A549 (cell line): ENCODE measurements at regions not wholly inside any gene's neighbourhood (a gene's known extent, or its start where the extent isn't known, plus 50 kb on each side); places are given as distances from the start of the nearest gene placed in this dataset.

Experiments
- ATAC-seq, 2 experiments: fragments of 200-7000 bp in 1 of 2; fragments of >200 bp in 1 of 2; cut with Nextera tagmentation in 1 of 2; cut with Tn5 transposase in 1 of 2; 3 replicates each; pipeline versions ENCODE4 v1.8.0 to v1.9.1; 2018 to 2020; ENCODE audit warnings: mild to moderate bottlenecking in 1 of 2, moderate library complexity in 1 of 2
- CTCF ChIA-PET: fragments of 300-600 bp; sonication (Branson Sonifier 250); formaldehyde crosslinking; extraction: SDS; loops from one replicate; lab custom pipeline; 2021; ENCODE audit warnings: antibody characterized with exemption, inconsistent platforms; lab: Yijun Ruan, JAX
- POLR2A ChIA-PET: fragments of 350-600 bp; formaldehyde crosslinking; extraction: SDS; loops from one replicate; lab custom pipeline; 2021; ENCODE audit warnings: antibody characterized with exemption, inconsistent platforms; lab: Yijun Ruan, JAX
- DNase-seq, 2 experiments: peaks; one replicate each; pipeline versions ENCODE4 v3.0.0 to v3.0.0-alpha.2; 2011 to 2016; ENCODE audit warnings: low read depth in 1 of 2, low spot score in 1 of 2
- FAIRE-seq: peaks from 2 replicates; lab custom pipeline; 2011; peaks lifted over from hg19 to GRCh38; lab: Jason Lieb, UNC
- H3K27ac ChIP-seq, 2 experiments: fragments of >200 bp; sonication (Bioruptor Twin); formaldehyde crosslinking; 3 replicates each; pipeline ENCODE4 v1.5.1; 2016 to 2017
- H3K4me1 ChIP-seq: fragments of >200 bp; sonication (Bioruptor Twin); formaldehyde crosslinking; 3 replicates; pipeline ENCODE4 v1.6.1; 2016
- H3K4me2 ChIP-seq: fragments of >200 bp; sonication (Bioruptor Twin); formaldehyde crosslinking; 3 replicates; pipeline ENCODE4 v1.6.1; 2016
- H3K4me3 ChIP-seq: fragments of >200 bp; sonication (Bioruptor Twin); formaldehyde crosslinking; 3 replicates; pipeline ENCODE4 v1.5.1; 2016
- H3K9me3 ChIP-seq: fragments of >200 bp; sonication (Bioruptor Twin); formaldehyde crosslinking; 3 replicates; pipeline ENCODE4 v1.6.1; 2016
- CBX2 ChIP-seq: fragments of 200-600 bp; sonication (generic); IDR thresholded peaks from 2 replicates; pipeline ENCODE4 v1.6.1; 2016; ENCODE audit warnings: low read depth, mild to moderate bottlenecking, borderline replicate concordance
- CBX8 ChIP-seq: fragments of 200-600 bp; sonication (generic); IDR thresholded peaks from 2 replicates; pipeline ENCODE4 v1.6.1; 2016
- CEBPB ChIP-seq, 2 experiments: fragments of >200 bp in 1 of 2; sonication (Bioruptor Twin) in 1 of 2; formaldehyde crosslinking in 1 of 2; IDR thresholded peaks; 2 replicates each; pipeline ENCODE4 v1.6.1; 2012 to 2016
- EP300 ChIP-seq, 2 experiments: fragments of >200 bp; sonication (Bioruptor Twin); formaldehyde crosslinking; IDR thresholded peaks; 2 replicates in 1 of 2; 3 replicates in 1 of 2; pipeline ENCODE4 v1.6.1; 2016 to 2017
- FOSL2 ChIP-seq, 2 experiments: fragments of 450-650 bp in 1 of 2; fragments of >200 bp in 1 of 2; sonication (Bioruptor Twin) in 1 of 2; formaldehyde crosslinking; IDR thresholded peaks; 2 replicates each; pipeline versions ENCODE4 v1.5.0 to v1.6.1; 2016 to 2020; ENCODE audit warnings: mild to moderate bottlenecking in 1 of 2, moderate library complexity in 1 of 2
- HOXA7 ChIP-seq: fragments of 250-450 bp; sonication (Bioruptor Pico); IDR thresholded peaks from 2 replicates; pipeline ENCODE4 v1.5.0; 2020; ENCODE audit warnings: mild to moderate bottlenecking, moderate library complexity
- HOXB5 ChIP-seq: fragments of 250-450 bp; sonication (Bioruptor Pico); IDR thresholded peaks from 2 replicates; pipeline ENCODE4 v1.5.0; 2020; ENCODE audit warnings: mild to moderate bottlenecking, moderate library complexity
- JUNB ChIP-seq: fragments of >200 bp; sonication (Bioruptor Twin); formaldehyde crosslinking; IDR thresholded peaks from 2 replicates; pipeline ENCODE4 v1.6.1; 2016
- KDM5A ChIP-seq: fragments of 200-600 bp; sonication (generic); IDR thresholded peaks from 2 replicates; pipeline ENCODE4 v1.6.1; 2016; ENCODE audit warnings: antibody characterized with exemption, mild to moderate bottlenecking
- MAZ ChIP-seq: fragments of 150-350 bp; IDR thresholded peaks from 2 replicates; pipeline ENCODE4 v1.6.1; 2014; ENCODE audit warnings: antibody characterized with exemption, low read depth, low read length, borderline replicate concordance
- SMC3 ChIP-seq: fragments of >200 bp; sonication (Bioruptor Twin); formaldehyde crosslinking; IDR thresholded peaks from 3 replicates; pipeline ENCODE4 v1.6.1; 2018; ENCODE audit warnings: inconsistent platforms
- SREBF2 ChIP-seq: fragments of 450-650 bp; IDR thresholded peaks from 2 replicates; pipeline ENCODE4 v1.6.1; 2014; ENCODE audit warnings: mild to moderate bottlenecking, moderate library complexity
- TFCP2L1 ChIP-seq: fragments of 250-450 bp; sonication (Bioruptor Pico); IDR thresholded peaks from 2 replicates; pipeline ENCODE4 v1.5.0; 2021; ENCODE audit warnings: mild to moderate bottlenecking
- TP53 ChIP-seq: fragments of 250-450 bp; sonication (Bioruptor Pico); IDR thresholded peaks from 2 replicates; pipeline ENCODE4 v1.5.0; 2021; ENCODE audit warnings: mild to moderate bottlenecking, moderate library complexity
- ZNF302 ChIP-seq: fragments of 250-450 bp; sonication (Bioruptor Pico); IDR thresholded peaks from 2 replicates; pipeline ENCODE4 v1.9.0; 2021; ENCODE audit warnings: inconsistent platforms, mild to moderate bottlenecking, moderate library complexity
- WGBS: methylation state at CpG from one replicate; pipeline ENCODE4 v1.1.6; 2017; ENCODE audit errors: missing lambda C conversion rate; 5-methylcytosine and 5-hydroxymethylcytosine counted together
- TF ChIP-seq, protein P1 (sequence below): fragments of 450-650 bp; IDR thresholded peaks from 2 replicates; pipeline ENCODE4 v1.6.1; 2014; ENCODE audit warnings: antibody characterized with exemption
- TF ChIP-seq, protein P2 (sequence below): IDR thresholded peaks from 2 replicates; pipeline ENCODE4 v1.6.1; 2012; ENCODE audit warnings: low read depth, borderline replicate concordance
- TF ChIP-seq, protein P3 (sequence below): fragments of 200-600 bp; sonication (generic); IDR thresholded peaks from 2 replicates; pipeline ENCODE4 v1.6.1; 2016; ENCODE audit warnings: antibody characterized with exemption, mild to moderate bottlenecking, moderate library complexity
- TF ChIP-seq, protein P4 (sequence below): fragments of 250-450 bp; sonication (Bioruptor Pico); IDR thresholded peaks from 2 replicates; pipeline ENCODE4 v1.5.0; 2021; ENCODE audit warnings: mild to moderate bottlenecking, moderate library complexity, borderline replicate concordance
- TF ChIP-seq, protein P5 (sequence below): fragments of 250-450 bp; sonication (Bioruptor Pico); IDR thresholded peaks from 2 replicates; pipeline ENCODE4 v1.5.0; 2020; ENCODE audit warnings: low read depth, mild to moderate bottlenecking, moderate library complexity

DNA sequence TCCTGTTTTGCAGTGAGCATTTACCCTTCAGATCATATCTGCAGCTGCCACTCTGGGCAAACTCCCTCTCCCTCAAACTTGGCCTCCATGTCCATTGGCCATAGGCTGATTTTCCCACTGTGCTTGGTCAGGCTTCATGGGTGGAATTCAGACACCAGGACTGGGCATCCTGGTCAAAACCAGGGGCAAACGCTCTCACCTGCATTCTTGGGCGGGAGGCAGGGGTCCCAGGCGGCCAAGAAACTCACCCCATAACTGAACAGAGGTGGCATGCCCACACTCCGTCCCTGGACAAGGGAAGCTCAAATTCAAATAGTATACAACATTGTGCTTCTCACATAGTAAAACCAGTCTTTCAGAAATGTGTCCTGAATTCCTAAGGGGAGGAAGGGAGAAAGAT lies 81.1 kb upstream of the ZNF648 start:
- no peak overlapping the region for H3K4me3 ChIP-seq
- FAIRE-seq = no peak
- CTCF ChIA-PET = interaction anchor here (0.6 to 7.1 kb wide), 58 partner anchors 10 to 1247 kb away, joined by 3 to 128 read pairs (median 4); partner anchors contain the start of gene GLUL
- TF ChIP-seq, protein P1, sequence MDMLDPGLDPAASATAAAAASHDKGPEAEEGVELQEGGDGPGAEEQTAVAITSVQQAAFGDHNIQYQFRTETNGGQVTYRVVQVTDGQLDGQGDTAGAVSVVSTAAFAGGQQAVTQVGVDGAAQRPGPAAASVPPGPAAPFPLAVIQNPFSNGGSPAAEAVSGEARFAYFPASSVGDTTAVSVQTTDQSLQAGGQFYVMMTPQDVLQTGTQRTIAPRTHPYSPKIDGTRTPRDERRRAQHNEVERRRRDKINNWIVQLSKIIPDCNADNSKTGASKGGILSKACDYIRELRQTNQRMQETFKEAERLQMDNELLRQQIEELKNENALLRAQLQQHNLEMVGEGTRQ = no peak
- TF ChIP-seq CEBPB (IDR thresholded peaks at IDR 0.05) = no peak
- no peak for TF ChIP-seq CBX8
- TF ChIP-seq JUNB = no peak
- TF ChIP-seq HOXB5 (CRISPR knock-in tag) = no peak
- no peaks in the 10 kb centered on the region for H3K4me1 ChIP-seq
- no peak for ATAC-seq
- no peaks in the 10 kb centered on the region for H3K9me3 ChIP-seq
- H3K27ac ChIP-seq = no peak overlapping the region
- no peak overlapping the region for H3K4me2 ChIP-seq
- 25% methylated on average over 4 of the region's 4 CpGs for WGBS
- DNase-seq = no peak
- POLR2A ChIA-PET = interaction anchor here (1.0 kb wide), 1 partner anchor 254 kb away, joined by 13 read pairs; no protein-coding TSS in a partner anchor

DNA sequence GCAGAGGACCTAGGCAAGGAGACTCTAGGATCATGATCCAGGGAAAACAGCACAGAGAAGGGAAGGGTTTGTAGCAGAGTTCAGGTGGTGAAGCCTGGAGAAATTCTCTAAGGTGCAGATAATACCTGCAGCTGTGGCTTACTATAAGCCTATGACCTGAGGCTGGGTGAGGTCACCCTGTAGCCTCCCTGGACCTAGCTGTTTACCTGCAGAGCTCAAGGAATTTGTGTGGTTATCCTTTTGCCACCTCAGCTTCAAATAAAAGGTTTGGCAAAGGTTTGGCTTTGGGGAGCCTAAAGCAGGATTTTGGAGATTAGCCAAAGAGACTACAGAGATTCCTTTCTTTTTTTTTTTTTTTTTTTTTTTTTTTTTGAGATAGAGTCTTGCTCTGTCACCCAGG lies 79.5 kb upstream of the ZNF648 start:
- DNase-seq (no peak), ATAC-seq (no peak), FAIRE-seq (no peak)
- POLR2A ChIA-PET = no interaction called here
- no peaks in the 10 kb centered on the region for H3K4me1 ChIP-seq
- CTCF ChIA-PET = interaction anchor here (1.5 to 7.1 kb wide), 3 partner anchors 10 to 254 kb away, joined by 3 to 128 read pairs (median 64); partner anchors contain the start of gene GLUL
- H3K4me3 ChIP-seq = no peak overlapping the region
- H3K4me2 ChIP-seq = no peak overlapping the region
- H3K9me3 ChIP-seq = no peaks in the 10 kb centered on the region
- H3K27ac ChIP-seq = no peak overlapping the region
- TF ChIP-seq SREBF2 = no peak
- TF ChIP-seq ZNF302 (CRISPR knock-in tag) = no peak
- TF ChIP-seq, protein P2, sequence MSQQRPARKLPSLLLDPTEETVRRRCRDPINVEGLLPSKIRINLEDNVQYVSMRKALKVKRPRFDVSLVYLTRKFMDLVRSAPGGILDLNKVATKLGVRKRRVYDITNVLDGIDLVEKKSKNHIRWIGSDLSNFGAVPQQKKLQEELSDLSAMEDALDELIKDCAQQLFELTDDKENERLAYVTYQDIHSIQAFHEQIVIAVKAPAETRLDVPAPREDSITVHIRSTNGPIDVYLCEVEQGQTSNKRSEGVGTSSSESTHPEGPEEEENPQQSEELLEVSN = no peak
- TF ChIP-seq, protein P1 = no peak
- TF ChIP-seq, protein P3, sequence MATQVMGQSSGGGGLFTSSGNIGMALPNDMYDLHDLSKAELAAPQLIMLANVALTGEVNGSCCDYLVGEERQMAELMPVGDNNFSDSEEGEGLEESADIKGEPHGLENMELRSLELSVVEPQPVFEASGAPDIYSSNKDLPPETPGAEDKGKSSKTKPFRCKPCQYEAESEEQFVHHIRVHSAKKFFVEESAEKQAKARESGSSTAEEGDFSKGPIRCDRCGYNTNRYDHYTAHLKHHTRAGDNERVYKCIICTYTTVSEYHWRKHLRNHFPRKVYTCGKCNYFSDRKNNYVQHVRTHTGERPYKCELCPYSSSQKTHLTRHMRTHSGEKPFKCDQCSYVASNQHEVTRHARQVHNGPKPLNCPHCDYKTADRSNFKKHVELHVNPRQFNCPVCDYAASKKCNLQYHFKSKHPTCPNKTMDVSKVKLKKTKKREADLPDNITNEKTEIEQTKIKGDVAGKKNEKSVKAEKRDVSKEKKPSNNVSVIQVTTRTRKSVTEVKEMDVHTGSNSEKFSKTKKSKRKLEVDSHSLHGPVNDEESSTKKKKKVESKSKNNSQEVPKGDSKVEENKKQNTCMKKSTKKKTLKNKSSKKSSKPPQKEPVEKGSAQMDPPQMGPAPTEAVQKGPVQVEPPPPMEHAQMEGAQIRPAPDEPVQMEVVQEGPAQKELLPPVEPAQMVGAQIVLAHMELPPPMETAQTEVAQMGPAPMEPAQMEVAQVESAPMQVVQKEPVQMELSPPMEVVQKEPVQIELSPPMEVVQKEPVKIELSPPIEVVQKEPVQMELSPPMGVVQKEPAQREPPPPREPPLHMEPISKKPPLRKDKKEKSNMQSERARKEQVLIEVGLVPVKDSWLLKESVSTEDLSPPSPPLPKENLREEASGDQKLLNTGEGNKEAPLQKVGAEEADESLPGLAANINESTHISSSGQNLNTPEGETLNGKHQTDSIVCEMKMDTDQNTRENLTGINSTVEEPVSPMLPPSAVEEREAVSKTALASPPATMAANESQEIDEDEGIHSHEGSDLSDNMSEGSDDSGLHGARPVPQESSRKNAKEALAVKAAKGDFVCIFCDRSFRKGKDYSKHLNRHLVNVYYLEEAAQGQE = no peak
- no peak for TF ChIP-seq SMC3
- TF ChIP-seq EP300 (IDR thresholded peaks at IDR 0.05) = no peak
- TF ChIP-seq TFCP2L1 (CRISPR knock-in tag) = no peak
- TF ChIP-seq MAZ = no peak
- no peak for TF ChIP-seq CBX2
- TF ChIP-seq, protein P4, sequence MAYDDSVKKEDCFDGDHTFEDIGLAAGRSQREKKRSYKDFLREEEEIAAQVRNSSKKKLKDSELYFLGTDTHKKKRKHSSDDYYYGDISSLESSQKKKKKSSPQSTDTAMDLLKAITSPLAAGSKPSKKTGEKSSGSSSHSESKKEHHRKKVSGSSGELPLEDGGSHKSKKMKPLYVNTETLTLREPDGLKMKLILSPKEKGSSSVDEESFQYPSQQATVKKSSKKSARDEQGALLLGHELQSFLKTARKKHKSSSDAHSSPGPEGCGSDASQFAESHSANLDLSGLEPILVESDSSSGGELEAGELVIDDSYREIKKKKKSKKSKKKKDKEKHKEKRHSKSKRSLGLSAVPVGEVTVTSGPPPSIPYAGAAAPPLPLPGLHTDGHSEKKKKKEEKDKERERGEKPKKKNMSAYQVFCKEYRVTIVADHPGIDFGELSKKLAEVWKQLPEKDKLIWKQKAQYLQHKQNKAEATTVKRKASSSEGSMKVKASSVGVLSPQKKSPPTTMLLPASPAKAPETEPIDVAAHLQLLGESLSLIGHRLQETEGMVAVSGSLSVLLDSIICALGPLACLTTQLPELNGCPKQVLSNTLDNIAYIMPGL (CRISPR knock-in tag) = no peak
- no peak for TF ChIP-seq CEBPB (IDR thresholded peaks at IDR 0.05)
- TF ChIP-seq, protein P5, sequence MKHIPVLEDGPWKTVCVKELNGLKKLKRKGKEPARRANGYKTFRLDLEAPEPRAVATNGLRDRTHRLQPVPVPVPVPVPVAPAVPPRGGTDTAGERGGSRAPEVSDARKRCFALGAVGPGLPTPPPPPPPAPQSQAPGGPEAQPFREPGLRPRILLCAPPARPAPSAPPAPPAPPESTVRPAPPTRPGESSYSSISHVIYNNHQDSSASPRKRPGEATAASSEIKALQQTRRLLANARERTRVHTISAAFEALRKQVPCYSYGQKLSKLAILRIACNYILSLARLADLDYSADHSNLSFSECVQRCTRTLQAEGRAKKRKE (CRISPR knock-in tag) = no peak
- no peak for TF ChIP-seq FOSL2 (IDR thresholded peaks at IDR 0.05)
- TF ChIP-seq FOSL2 (CRISPR knock-in tag; IDR thresholded peaks at IDR 0.05) = no peak
- TF ChIP-seq HOXA7 (CRISPR knock-in tag) = no peak
- TF ChIP-seq TP53 (CRISPR knock-in tag) = no peak
- no peak for TF ChIP-seq KDM5A
